ENCODE measurements at regions not wholly inside any gene's neighbourhood (a gene's known extent, or its start where the extent isn't known, plus 50 kb on each side); places are given as distances from the start of the nearest gene placed in this dataset.

DNA sequence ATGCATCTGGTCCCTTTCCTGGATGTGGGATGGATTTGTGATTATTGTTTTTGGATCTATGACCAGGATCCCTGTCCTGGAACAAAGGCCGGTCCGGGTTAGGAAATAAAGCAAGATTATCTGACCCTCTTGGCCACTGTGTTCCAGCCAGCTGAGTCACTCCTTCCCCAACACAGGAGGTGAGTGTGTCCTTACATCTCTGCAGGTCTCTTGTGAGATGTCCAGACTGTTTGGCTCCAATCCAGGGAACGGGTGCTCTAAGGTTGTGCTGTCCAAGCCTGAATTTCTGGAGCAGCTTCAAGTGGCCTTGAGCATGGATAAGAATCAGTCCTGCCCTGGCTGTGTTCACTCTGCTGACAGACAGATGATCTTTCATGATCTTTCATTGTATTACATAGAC is 136.5 kb upstream of the CCL2 start:
- Mint-ChIP-seq H3K4me3 (no peak overlapping the region), H3K27ac (no peak overlapping the region), H3K36me3 (no peaks in the 10 kb centered on the region), H3K4me1 (no peaks in the 10 kb centered on the region), H3K27me3 (ENCODE audit: low read depth in 3 of 3) (peaks cover 2 to 13% (median 7%) of the 10 kb centered on the region in 3 donors), H3K9me3 (no peaks in the 10 kb centered on the region)
- no peaks in the 10 kb centered on the region for H3K36me3 ChIP-seq (replicated peaks in 1 of 2; ENCODE audit: control insufficient read depth in 1 of 2, insufficient read depth in 2 of 2, low read length in 2 of 2)
- 63% methylated on average over 1 of the region's 3 CpGs for WGBS (ENCODE audit: insufficient coverage)
- H3K9me3 ChIP-seq (replicated peaks in 1 of 2; ENCODE audit: control insufficient read depth in 1 of 2, insufficient read depth in 1 of 2, low read length in 2 of 2): no peaks in the 10 kb centered on the region
- H2AFZ ChIP-seq (ENCODE audit: insufficient read depth, low read depth, low read length, poor library complexity, severe bottlenecking): no peak overlapping the region
- H3K27me3 ChIP-seq (ENCODE audit: control insufficient read depth in 2 of 2, insufficient read depth in 2 of 2, low read length in 2 of 2): no peaks in the 10 kb centered on the region
- TF ChIP-seq, protein P1, sequence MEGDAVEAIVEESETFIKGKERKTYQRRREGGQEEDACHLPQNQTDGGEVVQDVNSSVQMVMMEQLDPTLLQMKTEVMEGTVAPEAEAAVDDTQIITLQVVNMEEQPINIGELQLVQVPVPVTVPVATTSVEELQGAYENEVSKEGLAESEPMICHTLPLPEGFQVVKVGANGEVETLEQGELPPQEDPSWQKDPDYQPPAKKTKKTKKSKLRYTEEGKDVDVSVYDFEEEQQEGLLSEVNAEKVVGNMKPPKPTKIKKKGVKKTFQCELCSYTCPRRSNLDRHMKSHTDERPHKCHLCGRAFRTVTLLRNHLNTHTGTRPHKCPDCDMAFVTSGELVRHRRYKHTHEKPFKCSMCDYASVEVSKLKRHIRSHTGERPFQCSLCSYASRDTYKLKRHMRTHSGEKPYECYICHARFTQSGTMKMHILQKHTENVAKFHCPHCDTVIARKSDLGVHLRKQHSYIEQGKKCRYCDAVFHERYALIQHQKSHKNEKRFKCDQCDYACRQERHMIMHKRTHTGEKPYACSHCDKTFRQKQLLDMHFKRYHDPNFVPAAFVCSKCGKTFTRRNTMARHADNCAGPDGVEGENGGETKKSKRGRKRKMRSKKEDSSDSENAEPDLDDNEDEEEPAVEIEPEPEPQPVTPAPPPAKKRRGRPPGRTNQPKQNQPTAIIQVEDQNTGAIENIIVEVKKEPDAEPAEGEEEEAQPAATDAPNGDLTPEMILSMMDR (IDR thresholded peaks at IDR 0.05): no peak
- no peak overlapping the region for H3K27ac ChIP-seq (ENCODE audit: low read depth in 1 of 2, low read length in 2 of 2)
- intact Hi-C loops (cut with micrococcal nuclease): no loop called here
- H3K4me3 ChIP-seq (replicated peaks in 1 of 3; ENCODE audit: low read depth in 2 of 3, low read length in 3 of 3): no peak overlapping the region
- no peak overlapping the region for H3K9ac ChIP-seq (ENCODE audit: insufficient read depth, low read length, poor library complexity, severe bottlenecking)
- no peak overlapping the region for H3K4me2 ChIP-seq (replicated peaks; ENCODE audit: extremely low read depth, low read length, poor library complexity, severe bottlenecking)
- no peaks in the 10 kb centered on the region for H3K4me1 ChIP-seq (ENCODE audit: control insufficient read depth in 1 of 2, insufficient read depth in 2 of 2, low read length in 2 of 2)
- H3K79me2 ChIP-seq (ENCODE audit: insufficient read depth, low read length): no peaks in the 10 kb centered on the region
- no peaks in the 10 kb centered on the region for H4K20me1 ChIP-seq (ENCODE audit: insufficient read depth, low read length)
- no peak for DNase-seq

DNA sequence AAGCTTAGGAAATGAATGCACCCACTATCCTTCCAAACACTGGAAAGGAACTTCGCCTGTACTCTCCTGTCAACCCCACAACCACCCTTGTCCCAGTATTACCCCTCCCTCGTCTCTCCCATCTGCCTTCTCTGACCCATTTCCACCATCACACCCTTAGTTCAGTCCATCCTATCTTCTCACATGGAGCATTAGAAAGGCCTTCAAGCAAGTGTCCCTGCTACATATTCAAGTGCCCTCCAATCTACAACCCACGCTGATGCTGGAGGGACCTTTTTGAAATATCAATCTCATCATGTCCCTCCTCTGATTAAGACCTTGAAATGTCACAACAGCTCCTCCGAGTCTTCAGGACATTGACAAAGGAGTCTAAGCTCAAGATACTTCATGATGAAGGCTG is 133.8 kb upstream of the CCL2 start:
- no peaks in the 10 kb centered on the region for H3K36me3 Mint-ChIP-seq
- TF ChIP-seq, protein P1 (IDR thresholded peaks at IDR 0.05): no peak
- H3K9me3 ChIP-seq (replicated peaks in 1 of 2; ENCODE audit: control insufficient read depth in 1 of 2, insufficient read depth in 1 of 2, low read length in 2 of 2): no peaks in the 10 kb centered on the region
- 86% methylated on average over 4 of the region's 4 CpGs for WGBS (ENCODE audit: insufficient coverage)
- H3K27ac Mint-ChIP-seq: no peak overlapping the region
- H3K4me1 ChIP-seq (ENCODE audit: control insufficient read depth in 1 of 2, insufficient read depth in 2 of 2, low read length in 2 of 2): no peaks in the 10 kb centered on the region
- H3K27me3 Mint-ChIP-seq (ENCODE audit: low read depth in 3 of 3): peaks cover 2 to 9% (median 8%) of the 10 kb centered on the region in 3 donors
- intact Hi-C loops (cut with micrococcal nuclease): no loop called here
- no peaks in the 10 kb centered on the region for H3K27me3 ChIP-seq (ENCODE audit: control insufficient read depth in 2 of 2, insufficient read depth in 2 of 2, low read length in 2 of 2)
- H3K4me2 ChIP-seq (replicated peaks; ENCODE audit: extremely low read depth, low read length, poor library complexity, severe bottlenecking): no peak overlapping the region
- H3K9me3 Mint-ChIP-seq: no peaks in the 10 kb centered on the region
- no peaks in the 10 kb centered on the region for H3K79me2 ChIP-seq (ENCODE audit: insufficient read depth, low read length)
- H4K20me1 ChIP-seq (ENCODE audit: insufficient read depth, low read length): no peaks in the 10 kb centered on the region
- no peak overlapping the region for H3K4me3 Mint-ChIP-seq
- H2AFZ ChIP-seq (ENCODE audit: insufficient read depth, low read depth, low read length, poor library complexity, severe bottlenecking): no peak overlapping the region
- H3K9ac ChIP-seq (ENCODE audit: insufficient read depth, low read length, poor library complexity, severe bottlenecking): no peak overlapping the region
- no peak for DNase-seq
- no peak overlapping the region for H3K27ac ChIP-seq (ENCODE audit: low read depth in 1 of 2, low read length in 2 of 2)
- H3K4me3 ChIP-seq (replicated peaks in 1 of 3; ENCODE audit: low read depth in 2 of 3, low read length in 3 of 3): no peak overlapping the region
- no peaks in the 10 kb centered on the region for H3K4me1 Mint-ChIP-seq
- no peaks in the 10 kb centered on the region for H3K36me3 ChIP-seq (replicated peaks in 1 of 2; ENCODE audit: control insufficient read depth in 1 of 2, insufficient read depth in 2 of 2, low read length in 2 of 2)

All from CD14-positive monocyte (primary cell).